Stomach (tissue), 4 donors: ENCODE measurements at regions not wholly inside any gene's neighbourhood (a gene's known extent, or its start where the extent isn't known, plus 50 kb on each side); places are given as distances from the start of the nearest gene placed in this dataset.

Source experiments
- EP300 ChIP-seq: sonication (generic); formaldehyde crosslinking; IDR thresholded peaks from one replicate; pipeline ENCODE4 v1.6.1; 2017; ENCODE audit warnings: antibody characterized with exemption
- POLR2A ChIP-seq, 4 donors: fragments of 450-650 bp; IDR thresholded peaks; one replicate each; pipeline ENCODE4 v1.6.1; 2016; ENCODE audit warnings: antibody characterized with exemption in 4 of 4, control low read depth in 2 of 4, mild to moderate bottlenecking in 1 of 4, moderate library complexity in 1 of 4
- TF ChIP-seq, protein P1 (sequence below), 7 experiments: fragments of 450-650 bp in 4 of 7; fragments of 200-600 bp in 3 of 7; sonication (generic) in 3 of 7; IDR thresholded peaks; one replicate each; pipeline ENCODE4 v1.5.1; 2016 to 2019; ENCODE audit warnings: antibody characterized with exemption in 7 of 7, control low read depth in 2 of 7, mild to moderate bottlenecking in 1 of 7

DNA sequence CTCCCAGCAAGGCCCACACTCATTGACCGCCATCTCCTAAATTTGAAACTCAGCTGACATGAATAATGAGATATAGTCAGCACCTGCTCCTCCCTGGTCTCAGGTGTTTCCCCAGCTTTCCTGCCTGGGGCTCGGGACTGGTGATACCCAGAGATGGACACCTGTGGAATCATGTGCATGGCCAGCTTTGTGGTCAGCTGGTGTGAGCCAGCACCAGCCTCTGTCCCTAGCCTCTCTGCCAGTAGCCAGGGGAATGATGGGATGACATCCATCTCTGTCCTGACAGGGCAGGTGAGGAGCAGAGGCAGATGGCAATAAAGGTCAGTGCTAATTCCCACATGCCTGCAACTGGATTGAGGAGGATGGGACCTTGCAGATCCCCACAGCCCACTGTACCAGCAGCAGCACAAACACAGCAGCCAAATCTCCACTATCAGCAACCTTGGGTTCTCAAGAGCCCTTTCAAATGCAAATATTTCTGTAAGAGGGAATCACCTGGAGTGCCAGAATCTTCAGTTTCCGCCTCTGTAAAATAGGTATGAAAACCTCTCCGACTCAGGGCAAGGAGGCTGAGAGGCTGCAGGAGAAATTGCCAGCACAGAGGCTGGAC, 329.2 kb upstream of the ZMIZ1 start:
- TF ChIP-seq, protein P1, sequence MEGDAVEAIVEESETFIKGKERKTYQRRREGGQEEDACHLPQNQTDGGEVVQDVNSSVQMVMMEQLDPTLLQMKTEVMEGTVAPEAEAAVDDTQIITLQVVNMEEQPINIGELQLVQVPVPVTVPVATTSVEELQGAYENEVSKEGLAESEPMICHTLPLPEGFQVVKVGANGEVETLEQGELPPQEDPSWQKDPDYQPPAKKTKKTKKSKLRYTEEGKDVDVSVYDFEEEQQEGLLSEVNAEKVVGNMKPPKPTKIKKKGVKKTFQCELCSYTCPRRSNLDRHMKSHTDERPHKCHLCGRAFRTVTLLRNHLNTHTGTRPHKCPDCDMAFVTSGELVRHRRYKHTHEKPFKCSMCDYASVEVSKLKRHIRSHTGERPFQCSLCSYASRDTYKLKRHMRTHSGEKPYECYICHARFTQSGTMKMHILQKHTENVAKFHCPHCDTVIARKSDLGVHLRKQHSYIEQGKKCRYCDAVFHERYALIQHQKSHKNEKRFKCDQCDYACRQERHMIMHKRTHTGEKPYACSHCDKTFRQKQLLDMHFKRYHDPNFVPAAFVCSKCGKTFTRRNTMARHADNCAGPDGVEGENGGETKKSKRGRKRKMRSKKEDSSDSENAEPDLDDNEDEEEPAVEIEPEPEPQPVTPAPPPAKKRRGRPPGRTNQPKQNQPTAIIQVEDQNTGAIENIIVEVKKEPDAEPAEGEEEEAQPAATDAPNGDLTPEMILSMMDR (IDR thresholded peaks at IDR 0.05): no peak
- TF ChIP-seq POLR2A (IDR thresholded peaks at IDR 0.05): no peak
- no peak for TF ChIP-seq EP300
